Caco-2 (cell line): ENCODE measurements at regions not wholly inside any gene's neighbourhood (a gene's known extent, or its start where the extent isn't known, plus 50 kb on each side); places are given as distances from the start of the nearest gene placed in this dataset.

Source experiments
- BruUV-seq: library from RNA; stranded (reverse); fragments of 400-500 nt; replicated peaks from 2 replicates; lab custom pipeline; 2021; lab: Mats Ljungman, UMichigan
- CTCF ChIA-PET: fragments of 300-600 bp; sonication (Branson Sonifier 250); formaldehyde crosslinking; loops from one replicate; lab custom pipeline; 2022; ENCODE audit warnings: antibody characterized with exemption; lab: Charles Lee
- POLR2A ChIA-PET: fragments of 300-600 bp; sonication (Branson Sonifier 250); formaldehyde crosslinking; loops from one replicate; lab custom pipeline; 2022; ENCODE audit warnings: antibody characterized with exemption; lab: Charles Lee
- DNase-seq, 2 experiments: peaks; one replicate each; pipeline versions ENCODE4 v3.0.0 to v3.0.0-alpha.2; 2020 to 2022
- H3K27me3 ChIP-seq: replicated peaks from 2 replicates; pipeline ENCODE4 v1.6.0; 2011; ENCODE audit warnings: low read length; ENCODE audit not compliant: control insufficient read depth, insufficient read depth
- H3K36me3 ChIP-seq: 2 replicates; pipeline ENCODE4 v1.5.1; 2011; ENCODE audit warnings: low read length; ENCODE audit not compliant: control insufficient read depth, insufficient read depth
- H3K4me1 ChIP-seq: fragments of 250-450 bp; sonication (Bioruptor Pico); 2 replicates; pipeline ENCODE4 v1.5.1; 2020; ENCODE audit warnings: mild to moderate bottlenecking
- H3K4me3 ChIP-seq: 2 replicates; pipeline ENCODE4 v1.5.1; 2011; ENCODE audit warnings: low read depth, mild to moderate bottlenecking, control low read depth, low read length
- H3K9me3 ChIP-seq: fragments of 250-450 bp; sonication (Bioruptor Pico); 2 replicates; pipeline ENCODE4 v1.5.1; 2020; ENCODE audit warnings: mild to moderate bottlenecking, moderate library complexity
- H3K27ac Mint-ChIP-seq: one replicate; pipeline ENCODE4 v1.8.0; 2022; ENCODE audit warnings: mixed read lengths; ENCODE audit not compliant: unreplicated experiment
- H3K27me3 Mint-ChIP-seq: one replicate; pipeline ENCODE4 v1.8.0; 2022; ENCODE audit warnings: mixed read lengths; ENCODE audit not compliant: insufficient read depth, unreplicated experiment
- H3K36me3 Mint-ChIP-seq: one replicate; pipeline ENCODE4 v1.8.0; 2022; ENCODE audit warnings: mild to moderate bottlenecking, mixed read lengths; ENCODE audit not compliant: insufficient read depth, unreplicated experiment
- H3K4me1 Mint-ChIP-seq: one replicate; pipeline ENCODE4 v1.8.0; 2022; ENCODE audit warnings: low read depth, mixed read lengths; ENCODE audit not compliant: unreplicated experiment
- H3K4me3 Mint-ChIP-seq: one replicate; pipeline ENCODE4 v1.8.0; 2022; ENCODE audit warnings: mild to moderate bottlenecking, moderate library complexity, mixed read lengths; ENCODE audit not compliant: unreplicated experiment
- H3K9me3 Mint-ChIP-seq: one replicate; pipeline ENCODE4 v1.8.0; 2022; ENCODE audit warnings: mixed read lengths; ENCODE audit not compliant: unreplicated experiment
- intact Hi-C: fragments of 100-400 bp; cut with micrococcal nuclease; formaldehyde crosslinking; loops from one replicate; pipeline ENCODE4 v1.10.0; 2022; ENCODE audit not compliant: unreplicated experiment
- TF ChIP-seq, protein P1 (sequence below), 2 experiments: fragments of 200-600 bp in 1 of 2; IDR thresholded peaks; 1 replicate in 1 of 2; 2 replicates in 1 of 2; pipeline versions ENCODE4 v1.5.1 to v1.8.0; 2011 to 2022; ENCODE audit warnings: antibody characterized with exemption in 1 of 2, control low read depth in 1 of 2, inconsistent platforms in 1 of 2, low read depth in 1 of 2, low read length in 1 of 2, mild to moderate bottlenecking in 1 of 2, moderate library complexity in 1 of 2; ENCODE audit not compliant: insufficient read depth in 1 of 2, severe bottlenecking in 1 of 2, unreplicated experiment in 1 of 2

DNA sequence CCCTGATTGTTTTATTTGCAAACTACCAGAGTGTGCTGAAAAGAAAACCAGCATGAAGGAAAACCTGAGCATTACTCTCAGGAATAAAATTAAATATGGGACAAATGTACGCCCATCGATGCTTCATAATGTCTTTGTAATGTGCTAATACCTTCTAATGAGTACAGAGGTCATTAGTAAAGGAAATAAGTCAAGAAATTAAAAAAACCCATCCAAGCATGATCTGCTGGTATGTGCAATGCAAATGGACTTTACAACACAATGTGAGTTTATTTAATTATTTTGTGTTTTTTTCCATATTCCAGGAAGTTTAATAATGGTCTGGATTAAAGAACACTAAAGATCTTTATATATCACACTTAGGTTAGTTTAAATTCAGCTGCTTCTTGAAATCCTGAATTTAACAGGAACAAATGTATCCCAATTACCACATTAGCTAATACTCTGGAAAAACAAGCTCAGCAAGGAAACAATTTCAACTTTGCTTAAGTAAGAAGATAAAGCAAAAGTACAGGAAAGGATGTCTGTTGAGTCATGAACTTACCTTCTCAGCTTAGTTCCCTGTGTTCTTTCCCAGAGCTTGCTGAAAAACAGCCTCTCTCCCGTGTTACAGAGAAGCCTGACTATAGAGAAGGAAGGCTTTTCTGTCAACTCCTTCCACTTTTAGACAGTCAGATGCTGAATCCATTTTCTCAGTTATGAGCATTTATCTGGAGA lies 179.3 kb upstream of the TMEM260 start:
- Histone ChIP-seq H3K4me1 (no peaks in the 10 kb centered on the region), H3K36me3 (no peaks in the 10 kb centered on the region), H3K27me3 (no peaks in the 10 kb centered on the region), H3K9me3 (no peaks in the 10 kb centered on the region), H3K4me3 (no peak overlapping the region)
- no TSS peak for BruUV-seq
- H3K4me1 Mint-ChIP-seq, result no peaks in the 10 kb centered on the region
- H3K9me3 Mint-ChIP-seq, result no peaks in the 10 kb centered on the region
- H3K27me3 Mint-ChIP-seq, result peaks cover 15% of the 10 kb centered on the region
- no peak overlapping the region for H3K4me3 Mint-ChIP-seq
- intact Hi-C loops, result no loop called here
- ChIA-PET POLR2A (no interaction called here), CTCF (no interaction called here)
- H3K36me3 Mint-ChIP-seq, result no peaks in the 10 kb centered on the region
- DNase-seq, result no peak
- H3K27ac Mint-ChIP-seq, result no peak overlapping the region
- TF ChIP-seq, protein P1, sequence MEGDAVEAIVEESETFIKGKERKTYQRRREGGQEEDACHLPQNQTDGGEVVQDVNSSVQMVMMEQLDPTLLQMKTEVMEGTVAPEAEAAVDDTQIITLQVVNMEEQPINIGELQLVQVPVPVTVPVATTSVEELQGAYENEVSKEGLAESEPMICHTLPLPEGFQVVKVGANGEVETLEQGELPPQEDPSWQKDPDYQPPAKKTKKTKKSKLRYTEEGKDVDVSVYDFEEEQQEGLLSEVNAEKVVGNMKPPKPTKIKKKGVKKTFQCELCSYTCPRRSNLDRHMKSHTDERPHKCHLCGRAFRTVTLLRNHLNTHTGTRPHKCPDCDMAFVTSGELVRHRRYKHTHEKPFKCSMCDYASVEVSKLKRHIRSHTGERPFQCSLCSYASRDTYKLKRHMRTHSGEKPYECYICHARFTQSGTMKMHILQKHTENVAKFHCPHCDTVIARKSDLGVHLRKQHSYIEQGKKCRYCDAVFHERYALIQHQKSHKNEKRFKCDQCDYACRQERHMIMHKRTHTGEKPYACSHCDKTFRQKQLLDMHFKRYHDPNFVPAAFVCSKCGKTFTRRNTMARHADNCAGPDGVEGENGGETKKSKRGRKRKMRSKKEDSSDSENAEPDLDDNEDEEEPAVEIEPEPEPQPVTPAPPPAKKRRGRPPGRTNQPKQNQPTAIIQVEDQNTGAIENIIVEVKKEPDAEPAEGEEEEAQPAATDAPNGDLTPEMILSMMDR (IDR thresholded peaks at IDR 0.05; ENCODE audit: insufficient read depth in 1 of 2, low read depth in 1 of 2, low read length in 1 of 2, severe bottlenecking in 1 of 2, unreplicated experiment in 1 of 2), result no peak

DNA sequence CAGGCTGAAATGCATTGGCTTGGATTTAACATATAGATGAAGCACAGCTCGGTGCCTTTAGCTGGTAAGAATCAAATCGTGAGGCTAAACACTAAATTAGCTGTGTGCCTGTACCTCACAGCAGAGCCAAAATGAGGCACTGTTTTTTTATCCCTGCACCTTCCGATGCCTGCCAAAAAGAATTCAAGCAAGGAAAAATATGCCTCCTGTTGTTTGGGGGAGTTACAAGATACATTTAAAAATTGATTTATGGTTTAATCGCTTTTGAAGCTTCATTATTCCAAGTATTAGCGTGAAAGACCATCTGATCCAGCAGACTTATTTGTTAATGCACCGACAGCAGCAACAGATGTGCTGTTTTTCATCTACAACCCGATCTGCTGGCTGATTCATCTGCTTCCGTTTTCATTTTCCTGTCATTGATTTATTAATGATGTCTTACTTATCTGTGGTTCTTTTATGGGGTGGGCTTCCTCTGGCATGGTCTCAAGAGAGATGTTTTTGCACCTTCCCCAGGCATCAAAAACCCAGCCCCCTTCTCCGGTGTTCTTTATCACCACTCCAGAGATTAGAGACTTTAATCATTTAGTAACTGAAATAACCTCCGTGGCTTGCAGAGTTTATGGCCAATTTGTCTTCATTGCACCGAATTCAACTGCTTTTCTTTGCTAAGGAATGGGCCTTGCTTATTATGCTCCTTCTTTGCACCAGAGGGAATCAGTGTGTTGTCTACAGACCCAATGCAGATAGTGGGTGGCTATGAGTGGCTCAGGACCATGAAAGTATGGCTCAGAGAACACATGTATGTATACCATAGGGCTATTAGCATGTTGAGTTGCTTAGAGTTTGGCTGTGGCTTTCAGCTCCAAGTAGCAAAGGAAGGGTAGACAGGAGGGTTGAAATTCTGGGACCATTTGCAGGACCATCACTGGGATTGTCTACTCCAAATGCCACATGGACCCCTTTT lies 166.8 kb upstream of the TMEM260 start:
- H3K9me3 Mint-ChIP-seq, result no peaks in the 10 kb centered on the region
- CTCF ChIA-PET, result no interaction called here
- intact Hi-C loops, result no loop called here
- Histone ChIP-seq H3K9me3 (peaks cover 4% of the 10 kb centered on the region; the same call in 1 of the 2 replicates), H3K4me1 (no peaks in the 10 kb centered on the region), H3K4me3 (no peak overlapping the region), H3K36me3 (no peaks in the 10 kb centered on the region), H3K27me3 (no peaks in the 10 kb centered on the region)
- TF ChIP-seq, protein P1 (IDR thresholded peaks at IDR 0.05; ENCODE audit: insufficient read depth in 1 of 2, low read depth in 1 of 2, low read length in 1 of 2, severe bottlenecking in 1 of 2, unreplicated experiment in 1 of 2), result no peak
- peaks cover 25% of the 10 kb centered on the region for H3K27me3 Mint-ChIP-seq
- POLR2A ChIA-PET, result no interaction called here
- no peak overlapping the region for H3K27ac Mint-ChIP-seq
- H3K4me1 Mint-ChIP-seq, result no peaks in the 10 kb centered on the region
- H3K36me3 Mint-ChIP-seq, result no peaks in the 10 kb centered on the region
- H3K4me3 Mint-ChIP-seq, result no peak overlapping the region
- BruUV-seq, result no TSS peak
- no peak for DNase-seq

DNA sequence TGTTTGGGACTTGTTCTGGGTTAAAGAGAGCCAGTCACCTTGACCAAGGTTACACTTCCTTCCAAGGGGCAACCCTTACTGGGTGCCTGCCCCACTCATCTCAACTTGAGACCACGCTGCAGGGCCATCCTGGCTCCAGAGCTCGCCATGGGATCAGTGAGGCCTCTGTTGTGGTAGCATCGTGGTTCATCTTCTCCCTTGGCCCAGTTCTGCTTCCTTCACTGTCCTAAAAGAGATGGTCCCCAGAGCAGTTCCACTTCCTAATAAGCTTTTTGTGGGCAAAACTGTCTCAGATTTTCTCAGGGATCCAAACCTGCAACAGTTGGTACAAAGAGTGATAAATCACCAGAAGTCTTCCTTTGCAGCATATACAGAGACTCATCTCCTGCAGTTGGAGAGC lies 165.9 kb upstream of the TMEM260 start:
- Mint-ChIP-seq H3K4me3 (no peak overlapping the region), H3K4me1 (no peaks in the 10 kb centered on the region), H3K27me3 (peaks cover 21% of the 10 kb centered on the region), H3K36me3 (no peaks in the 10 kb centered on the region), H3K27ac (no peak overlapping the region), H3K9me3 (no peaks in the 10 kb centered on the region)
- ChIA-PET CTCF (no interaction called here), POLR2A (no interaction called here)
- Histone ChIP-seq H3K27me3 (no peaks in the 10 kb centered on the region), H3K4me1 (no peaks in the 10 kb centered on the region), H3K4me3 (no peak overlapping the region), H3K9me3 (peaks cover 4% of the 10 kb centered on the region; the same call in 1 of the 2 replicates), H3K36me3 (no peaks in the 10 kb centered on the region)
- no TSS peak for BruUV-seq
- intact Hi-C loops, result no loop called here
- TF ChIP-seq, protein P1 (IDR thresholded peaks at IDR 0.05; ENCODE audit: insufficient read depth in 1 of 2, low read depth in 1 of 2, low read length in 1 of 2, severe bottlenecking in 1 of 2, unreplicated experiment in 1 of 2), result no peak
- DNase-seq, result no peak
